ENCODE measurements at regions not wholly inside any gene's neighbourhood (a gene's known extent, or its start where the extent isn't known, plus 50 kb on each side); places are given as distances from the start of the nearest gene placed in this dataset.
A peak's percentile ranks its signal among the peaks of the same experiment; 100 is the strongest.

GRCh38 chr7:25520516-25520915 is 292.2 kb upstream of the NPVF start:
- no peak for DNase-seq

- no peak for DNase-seq
Observed at GRCh38 chr7:25521236-25521635, 292.9 kb upstream of the NPVF start.

GRCh38 chr7:25522727-25523126 is 294.4 kb upstream of the NPVF start:
- no peak for DNase-seq

- DNase-seq: no peak
Observed at GRCh38 chr7:25527665-25528170, 299.4 kb upstream of the NPVF start.

- no peak for DNase-seq
Observed at GRCh38 chr7:25529320-25529719, 301.0 kb upstream of the NPVF start.

GRCh38 chr7:25536851-25537250 is 308.6 kb upstream of the NPVF start:
- DNase-seq: no peak

GRCh38 chr7:25537662-25538375 is 309.5 kb upstream of the NPVF start:
- DNase-seq: no peak

- no peak for DNase-seq
Observed at GRCh38 chr7:25541094-25541821, 313.0 kb upstream of the NPVF start.

GRCh38 chr7:25541877-25542276 is 313.6 kb upstream of the NPVF start:
- no peak for DNase-seq

GRCh38 chr7:25543210-25543609 is 314.9 kb upstream of the NPVF start:
- no peak for DNase-seq

- DNase-seq: no peak
Observed at GRCh38 chr7:25543798-25544197, 315.5 kb upstream of the NPVF start.

GRCh38 chr7:25544254-25544653 is 316.0 kb upstream of the NPVF start:
- no peak for DNase-seq

- DNase-seq: no peak
Observed at GRCh38 chr7:25545124-25546008, 317.1 kb upstream of the NPVF start.

GRCh38 chr7:25546306-25546705 is 318.0 kb upstream of the NPVF start:
- DNase-seq: no peak

GRCh38 chr7:25549271-25549921 is 321.1 kb upstream of the NPVF start:
- no peak for DNase-seq

GRCh38 chr7:25550149-25550548 is 321.9 kb upstream of the NPVF start:
- no peak for DNase-seq

- DNase-seq: no peak
Observed at GRCh38 chr7:25552998-25553397, 324.7 kb upstream of the NPVF start.

- peak; percentile 39 for DNase-seq
Observed at GRCh38 chr7:25553580-25554291, 325.4 kb upstream of the NPVF start.

GRCh38 chr7:25557379-25557917 is 329.2 kb upstream of the NPVF start:
- no peak for DNase-seq

- no peak for DNase-seq
Observed at GRCh38 chr7:25557930-25558329, 329.6 kb upstream of the NPVF start.

- no peak for DNase-seq
Observed at GRCh38 chr7:25558605-25559004, 330.3 kb upstream of the NPVF start.

Data from NCI-H526 treated with DMSO at 0.1 percent for 48 hours (cell line).